Right lobe of liver (tissue), 6 donors: ENCODE measurements at regions not wholly inside any gene's neighbourhood (a gene's known extent, or its start where the extent isn't known, plus 50 kb on each side); places are given as distances from the start of the nearest gene placed in this dataset.

ENCODE experiments used
- ATAC-seq, 4 donors: fragments of 200-7000 bp; cut with Tn5 transposase; one replicate each; pipeline ENCODE4 v1.9.1; 2020; ENCODE audit warnings: mild to moderate bottlenecking in 4 of 4, moderate library complexity in 4 of 4
- DNase-seq, 3 donors: peaks; one replicate each; pipeline ENCODE4 v3.0.0-alpha.2; 2020
- H3K27ac ChIP-seq, 3 donors: fragments of 200-600 bp; one replicate each; pipeline ENCODE4 v1.8.0; 2022
- H3K27me3 ChIP-seq, 2 donors: fragments of 200-600 bp; one replicate each; pipeline ENCODE4 v1.8.0; 2022
- H3K36me3 ChIP-seq, 4 donors: fragments of 200-600 bp; sonication (generic) in 1 of 4; one replicate each; pipeline versions ENCODE4 v1.5.1 to v1.8.0; 2017 to 2022; ENCODE audit warnings: control low read depth in 1 of 4
- H3K4me1 ChIP-seq, 4 donors: fragments of 200-600 bp; sonication (generic) in 1 of 4; one replicate each; pipeline versions ENCODE4 v1.5.1 to v1.8.0; 2017 to 2022; ENCODE audit warnings: control low read depth in 1 of 4
- H3K4me3 ChIP-seq, 3 donors: fragments of 200-600 bp; one replicate each; pipeline ENCODE4 v1.8.0; 2022
- H3K9me3 ChIP-seq, 4 donors: fragments of 200-600 bp; sonication (generic) in 1 of 4; one replicate each; pipeline versions ENCODE4 v1.5.1 to v1.8.0; 2017 to 2022; ENCODE audit warnings: control low read depth in 1 of 4
- POLR2A ChIP-seq: fragments of 450-650 bp; IDR thresholded peaks from one replicate; pipeline ENCODE4 v1.6.1; 2017; ENCODE audit warnings: antibody characterized with exemption, mild to moderate bottlenecking
- WGBS: methylation state at CpG from one replicate; pipeline ENCODE4 v1.1.6; 2018; ENCODE audit warnings: low coverage, low lambda C conversion rate; ENCODE audit not compliant: insufficient coverage; ENCODE audit errors: missing lambda C conversion rate; 5-methylcytosine and 5-hydroxymethylcytosine counted together
- intact Hi-C, 2 donors: fragments of 100-400 bp; cut with DNase I; formaldehyde crosslinking; loops; one replicate each; pipeline versions ENCODE4 v1.11.2 to v1.14.1; 2022
- TF ChIP-seq, protein P1 (sequence below), 4 donors: fragments of 200-600 bp in 3 of 4; fragments of 450-650 bp in 1 of 4; IDR thresholded peaks; one replicate each; pipeline versions ENCODE4 v1.5.1 to v1.8.0; 2016 to 2022; ENCODE audit warnings: antibody characterized with exemption in 4 of 4, mild to moderate bottlenecking in 2 of 4
- donor health status: DM: no; HTN: yes; CAD: no.
- donor health status: DM: no; HTN: no; CAD: no.
- donor health status: DM: no; HTN: no; CAD: no.
- donor health status: DM: no; HTN: yes; CAD: no.
- donor health status: DM: no; HTN: yes; CAD: no.

DNA sequence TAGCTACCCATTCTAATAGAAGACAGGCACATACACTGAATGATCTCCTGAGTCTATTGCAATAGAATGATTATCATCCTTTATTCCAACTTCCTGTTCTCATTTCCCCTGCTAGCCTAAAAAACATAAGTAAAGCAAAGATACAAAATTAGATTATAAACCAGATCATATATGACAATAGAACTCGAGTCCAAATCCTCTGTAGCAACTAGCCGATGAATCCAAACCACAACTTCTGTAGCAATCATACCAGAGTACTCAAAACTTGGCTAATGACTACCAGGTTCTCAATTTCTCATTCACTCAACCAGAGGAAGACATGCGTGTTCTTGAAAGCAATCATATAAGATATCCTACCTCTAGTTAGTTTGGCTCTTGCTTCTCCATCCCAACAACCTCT is 622.1 kb downstream of the PSAT1 start:
- Histone ChIP-seq H3K27ac (no peak overlapping the region), H3K4me3 (no peak overlapping the region), H3K9me3 (no peaks in the 10 kb centered on the region), H3K36me3 (no peaks in the 10 kb centered on the region), H3K27me3 (no peaks in the 10 kb centered on the region), H3K4me1 (no peaks in the 10 kb centered on the region)
- WGBS, result 79% methylated on average over 3 of the region's 3 CpGs
- intact Hi-C loops, result no loop called here
- TF ChIP-seq, protein P1, sequence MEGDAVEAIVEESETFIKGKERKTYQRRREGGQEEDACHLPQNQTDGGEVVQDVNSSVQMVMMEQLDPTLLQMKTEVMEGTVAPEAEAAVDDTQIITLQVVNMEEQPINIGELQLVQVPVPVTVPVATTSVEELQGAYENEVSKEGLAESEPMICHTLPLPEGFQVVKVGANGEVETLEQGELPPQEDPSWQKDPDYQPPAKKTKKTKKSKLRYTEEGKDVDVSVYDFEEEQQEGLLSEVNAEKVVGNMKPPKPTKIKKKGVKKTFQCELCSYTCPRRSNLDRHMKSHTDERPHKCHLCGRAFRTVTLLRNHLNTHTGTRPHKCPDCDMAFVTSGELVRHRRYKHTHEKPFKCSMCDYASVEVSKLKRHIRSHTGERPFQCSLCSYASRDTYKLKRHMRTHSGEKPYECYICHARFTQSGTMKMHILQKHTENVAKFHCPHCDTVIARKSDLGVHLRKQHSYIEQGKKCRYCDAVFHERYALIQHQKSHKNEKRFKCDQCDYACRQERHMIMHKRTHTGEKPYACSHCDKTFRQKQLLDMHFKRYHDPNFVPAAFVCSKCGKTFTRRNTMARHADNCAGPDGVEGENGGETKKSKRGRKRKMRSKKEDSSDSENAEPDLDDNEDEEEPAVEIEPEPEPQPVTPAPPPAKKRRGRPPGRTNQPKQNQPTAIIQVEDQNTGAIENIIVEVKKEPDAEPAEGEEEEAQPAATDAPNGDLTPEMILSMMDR (IDR thresholded peaks at IDR 0.05), result no peak
- no peak for TF ChIP-seq POLR2A
- DNase-seq (no peak), ATAC-seq (no peak)

DNA sequence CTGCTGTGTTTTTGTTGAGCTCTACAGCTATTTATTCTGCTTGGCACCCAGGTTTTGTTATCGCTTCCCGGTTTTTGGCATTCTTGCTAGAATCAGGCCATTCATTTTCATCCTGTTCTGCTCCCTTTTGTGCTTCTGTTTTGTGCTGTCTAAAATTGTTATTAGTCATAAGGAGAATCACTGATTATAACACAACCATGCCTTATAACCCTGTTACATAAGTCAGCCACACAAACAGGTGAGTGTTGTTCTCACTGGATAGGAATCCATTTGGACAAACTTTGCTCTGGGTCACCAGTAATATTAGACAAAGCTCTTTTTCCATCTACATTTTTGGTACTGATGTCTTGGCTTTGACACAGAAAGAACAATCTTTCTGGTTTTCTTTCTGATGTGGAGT is 622.8 kb downstream of the PSAT1 start:
- H3K36me3 ChIP-seq, result no peaks in the 10 kb centered on the region
- WGBS, result 73% methylated on average over 2 of the region's 2 CpGs
- H3K27me3 ChIP-seq, result no peaks in the 10 kb centered on the region
- ATAC-seq (no peak), DNase-seq (no peak)
- no peaks in the 10 kb centered on the region for H3K9me3 ChIP-seq
- no peak overlapping the region for H3K4me3 ChIP-seq
- no peak overlapping the region for H3K27ac ChIP-seq
- no peaks in the 10 kb centered on the region for H3K4me1 ChIP-seq
- intact Hi-C loops, result no loop called here
- TF ChIP-seq, protein P1 (IDR thresholded peaks at IDR 0.05), result no peak

DNA sequence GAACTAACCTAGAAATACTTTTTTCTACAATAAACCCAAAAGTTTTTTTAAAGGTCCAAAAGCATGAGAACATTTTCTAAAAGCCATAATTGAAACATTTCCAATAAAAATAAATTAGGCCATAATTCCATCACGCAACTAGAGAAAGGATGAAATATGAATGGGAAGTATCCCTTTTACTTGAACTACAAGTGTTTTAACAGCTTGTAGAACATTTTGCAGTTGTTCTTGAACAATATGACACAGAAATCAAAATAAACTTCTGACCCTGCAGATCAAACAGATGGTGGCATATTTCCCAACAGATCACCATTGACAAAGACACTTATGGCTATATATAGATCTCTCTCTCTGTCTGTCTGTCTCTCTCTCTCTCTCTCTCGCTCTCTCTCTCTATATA is 624.4 kb downstream of the PSAT1 start:
- Histone ChIP-seq H3K27ac (no peak overlapping the region), H3K4me1 (no peaks in the 10 kb centered on the region), H3K9me3 (no peaks in the 10 kb centered on the region), H3K4me3 (no peak overlapping the region), H3K36me3 (no peaks in the 10 kb centered on the region), H3K27me3 (no peaks in the 10 kb centered on the region)
- DNase-seq (no peak), ATAC-seq (no peak)
- intact Hi-C loops, result no loop called here
- WGBS, result 28% methylated on average over 2 of the region's 2 CpGs
- TF ChIP-seq POLR2A, result no peak
- TF ChIP-seq, protein P1 (IDR thresholded peaks at IDR 0.05), result no peak

DNA sequence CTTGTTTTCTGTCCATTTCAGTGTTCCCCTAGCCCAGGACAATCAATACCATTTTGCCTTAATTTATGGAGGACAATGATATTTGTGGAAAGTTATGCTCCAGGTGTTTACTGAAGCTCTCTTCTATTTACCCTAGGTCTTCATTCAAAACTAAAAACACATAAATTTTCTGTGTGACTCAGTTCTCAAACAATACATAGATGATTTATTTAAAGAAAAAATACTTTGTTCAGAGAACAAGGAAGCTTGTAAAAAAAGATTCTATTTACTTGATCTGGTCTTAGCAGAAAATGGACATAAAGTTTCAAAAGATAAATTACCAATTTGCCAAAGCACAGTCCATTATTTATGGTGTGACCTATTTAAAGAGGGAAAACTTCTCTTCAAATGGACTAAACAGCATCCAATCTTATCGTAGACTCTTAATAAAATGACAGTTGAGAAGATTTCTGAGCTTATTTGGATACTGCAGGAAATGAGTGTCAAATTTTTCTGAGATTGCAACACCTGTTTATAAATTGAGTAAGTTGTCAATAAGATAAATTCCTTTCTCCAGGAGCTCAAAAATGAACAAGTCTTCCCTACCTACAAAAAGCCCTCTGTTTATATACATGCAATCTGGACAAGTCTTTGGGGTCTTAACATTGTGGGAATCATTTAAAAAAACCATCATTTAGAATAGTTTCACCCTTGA is 627.2 kb downstream of the PSAT1 start:
- 25% methylated on average over 1 of the region's 1 CpG for WGBS
- ATAC-seq (no peak), DNase-seq (no peak)
- Histone ChIP-seq H3K27me3 (no peaks in the 10 kb centered on the region), H3K27ac (no peak overlapping the region), H3K4me1 (no peaks in the 10 kb centered on the region), H3K4me3 (no peak overlapping the region), H3K36me3 (no peaks in the 10 kb centered on the region), H3K9me3 (no peaks in the 10 kb centered on the region)
- TF ChIP-seq POLR2A, result no peak
- TF ChIP-seq, protein P1 (IDR thresholded peaks at IDR 0.05), result no peak
- intact Hi-C loops, result no loop called here
